NCI-H2196 (cell line): ENCODE measurements at regions not wholly inside any gene's neighbourhood (a gene's known extent, or its start where the extent isn't known, plus 50 kb on each side); places are given as distances from the start of the nearest gene placed in this dataset.
"Not testable (repeated sequence)": the region's sequence is repeated elsewhere in the genome, so short reads cannot be mapped to it uniquely, and the experiment has no call there.

Experiments used
- DNase-seq: peaks from one replicate; lab custom pipeline; 2025; ENCODE audit not compliant: unreplicated experiment; lab: John Stamatoyannopoulos, UW

DNA sequence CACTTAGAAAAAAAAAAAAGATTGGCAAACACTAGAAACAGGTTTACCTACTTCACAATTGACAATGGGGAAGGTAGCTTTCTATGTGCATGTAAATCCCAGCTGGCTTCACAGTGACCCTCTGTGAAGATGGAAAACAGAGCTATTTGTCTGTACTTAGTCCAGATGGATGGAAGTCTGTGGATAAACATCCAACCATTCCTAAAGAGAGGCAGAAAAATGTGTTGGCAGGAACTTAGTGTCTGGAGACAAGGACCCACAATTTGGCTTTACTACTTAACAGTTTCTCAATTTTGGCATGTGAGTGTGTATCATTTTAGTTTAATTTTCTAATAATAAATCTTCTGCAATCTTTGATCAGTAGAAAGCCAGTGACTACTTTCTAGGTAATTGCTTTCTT lies 154.4 kb downstream of the RAD51AP2 start:
- no peak for DNase-seq

DNA sequence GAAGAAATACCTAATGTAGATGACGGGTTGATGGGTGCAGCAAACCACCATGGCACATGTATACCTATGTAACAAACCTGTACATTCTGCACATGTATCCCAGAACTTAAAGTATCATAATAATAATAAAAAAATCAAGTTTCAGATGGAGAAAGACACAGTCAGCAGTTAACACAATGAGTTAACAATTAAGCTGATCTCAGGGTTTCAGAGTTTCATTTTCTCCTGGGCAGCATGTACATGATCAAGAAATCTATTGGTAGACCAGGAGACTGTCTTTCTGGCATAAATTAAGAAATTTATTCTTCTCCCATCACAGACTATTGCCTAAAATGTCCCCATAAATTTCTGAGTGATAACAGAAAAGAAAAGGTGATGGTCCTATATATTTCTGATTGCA lies 155.3 kb downstream of the RAD51AP2 start:
- DNase-seq: no peak

DNA sequence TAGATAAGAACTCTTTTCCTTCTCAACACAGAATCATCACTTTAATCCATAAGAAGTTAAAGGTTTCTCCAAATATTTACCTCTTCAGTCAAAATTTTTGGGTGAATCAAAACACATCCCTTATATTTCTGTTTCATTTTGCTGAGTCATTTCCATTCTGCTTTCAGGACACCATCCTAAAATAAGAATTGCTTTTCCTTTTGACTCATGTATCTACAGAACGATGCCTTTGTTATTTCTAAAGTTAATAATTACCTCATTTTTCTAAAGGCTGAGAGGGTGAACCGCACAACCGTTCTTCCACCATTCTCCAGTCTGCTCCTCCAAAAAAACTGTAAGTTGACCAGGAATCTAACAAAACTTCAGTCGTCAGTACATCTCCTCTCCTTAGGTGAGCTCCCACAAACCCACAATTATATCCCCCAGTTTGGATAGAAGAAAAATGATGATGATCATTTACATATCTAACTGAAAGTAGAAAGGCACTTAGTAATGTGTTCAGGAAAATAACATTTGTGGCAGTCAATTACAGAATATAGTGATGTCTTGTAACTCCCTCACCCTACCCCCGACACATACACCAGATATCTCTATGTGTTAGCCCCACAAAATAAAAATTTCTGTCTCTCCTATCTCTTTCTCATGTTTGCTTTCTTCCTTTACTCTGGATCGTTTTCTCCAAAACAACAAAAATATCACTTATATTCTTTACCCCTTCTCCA lies 162.5 kb downstream of the RAD51AP2 start:
- no peak for DNase-seq

DNA sequence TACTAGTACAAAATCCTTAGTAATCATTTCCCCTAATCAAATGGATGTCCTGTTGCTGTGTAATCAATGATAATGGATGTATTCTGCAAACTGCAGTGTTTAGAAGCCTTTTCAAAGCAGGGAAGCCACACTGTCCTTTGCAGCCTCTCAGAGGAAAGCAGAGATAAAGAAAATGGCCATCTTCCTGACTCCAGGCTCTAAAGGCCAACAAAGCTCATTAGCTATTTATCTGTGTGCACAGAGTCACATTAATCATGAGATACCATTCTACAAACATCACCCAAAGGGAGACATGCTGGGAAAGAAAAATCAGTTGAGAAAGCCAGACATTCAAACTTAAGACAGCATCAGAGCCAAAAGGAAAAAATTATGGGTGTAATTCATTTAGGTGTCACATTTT lies 165.0 kb downstream of the RAD51AP2 start:
- no peak for DNase-seq

DNA sequence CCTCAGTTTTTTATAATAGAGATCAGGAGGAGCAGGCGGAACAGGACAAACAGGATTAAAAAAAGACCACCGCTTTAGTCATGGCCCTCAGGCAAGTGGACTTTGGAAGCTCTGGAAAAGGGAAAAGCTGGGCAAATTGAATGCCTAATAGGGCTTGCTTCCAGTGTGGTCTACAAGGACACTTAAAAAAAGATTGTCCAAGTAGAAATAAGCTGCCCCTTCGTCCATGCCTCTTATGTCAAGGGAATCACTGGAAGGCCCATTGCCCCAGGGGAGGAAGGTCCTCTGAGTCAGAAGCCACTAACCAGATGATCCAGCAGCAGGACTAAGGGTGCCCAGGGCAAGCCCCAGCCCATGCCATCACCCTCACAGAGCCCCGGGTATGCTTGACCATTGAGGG lies 175.5 kb downstream of the RAD51AP2 start:
- not testable (repeated sequence) for DNase-seq

DNA sequence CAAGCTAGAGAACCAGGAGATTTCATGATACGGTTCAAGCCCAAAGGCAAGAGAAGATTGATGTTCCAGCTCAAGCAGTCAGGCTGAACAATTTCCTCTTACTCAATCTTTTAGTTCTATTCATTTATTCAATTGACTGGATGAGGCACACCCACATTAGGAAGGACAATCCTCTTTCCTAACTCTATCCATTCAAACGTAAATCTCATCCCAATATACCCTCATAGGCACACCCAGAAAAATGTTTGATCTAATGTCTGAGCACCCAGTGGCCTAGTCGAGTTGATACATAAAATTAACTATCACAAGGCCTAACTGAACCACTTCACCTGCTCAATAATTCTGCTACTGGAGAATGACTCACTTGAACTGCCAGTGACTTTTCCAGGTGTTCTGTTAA lies 180.7 kb downstream of the RAD51AP2 start:
- DNase-seq: no peak

DNA sequence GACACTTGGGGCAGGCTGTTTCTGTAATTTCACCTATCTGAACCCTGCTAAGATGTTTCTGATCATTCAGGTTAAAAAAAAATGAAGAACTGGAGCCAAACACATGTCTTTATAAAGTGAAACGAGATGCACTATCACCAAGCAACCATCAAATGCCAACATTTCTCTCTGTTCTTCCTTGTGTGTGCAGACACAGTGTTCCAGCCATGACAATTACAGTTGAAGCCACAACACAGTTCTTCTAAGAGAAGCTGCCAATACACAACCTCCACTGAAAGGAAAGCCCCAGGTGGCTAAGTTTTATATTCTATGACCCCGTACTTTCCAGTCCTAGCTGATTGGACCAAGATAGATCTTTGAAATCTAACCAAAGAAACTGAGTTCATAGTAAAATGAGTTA lies 181.8 kb downstream of the RAD51AP2 start:
- no peak for DNase-seq

DNA sequence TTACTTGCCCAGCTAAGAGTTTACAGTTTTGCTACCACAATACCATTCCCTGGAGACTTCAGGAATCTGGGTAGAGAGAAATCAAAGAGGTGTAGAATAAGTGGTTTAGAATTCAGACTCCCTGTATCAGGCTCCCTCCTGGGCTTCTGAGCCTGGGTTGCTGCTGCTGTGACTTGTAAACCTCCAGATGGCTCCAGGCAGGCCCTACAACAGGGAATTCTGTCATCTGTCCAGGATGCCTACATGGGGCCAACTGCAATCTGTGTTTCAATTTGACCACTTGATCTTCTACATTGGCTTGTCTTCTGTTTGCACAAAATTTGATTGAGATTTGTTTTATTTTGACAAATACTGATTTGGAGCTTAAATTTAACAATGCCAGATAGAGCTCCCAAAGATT lies 183.9 kb downstream of the RAD51AP2 start:
- no peak for DNase-seq

DNA sequence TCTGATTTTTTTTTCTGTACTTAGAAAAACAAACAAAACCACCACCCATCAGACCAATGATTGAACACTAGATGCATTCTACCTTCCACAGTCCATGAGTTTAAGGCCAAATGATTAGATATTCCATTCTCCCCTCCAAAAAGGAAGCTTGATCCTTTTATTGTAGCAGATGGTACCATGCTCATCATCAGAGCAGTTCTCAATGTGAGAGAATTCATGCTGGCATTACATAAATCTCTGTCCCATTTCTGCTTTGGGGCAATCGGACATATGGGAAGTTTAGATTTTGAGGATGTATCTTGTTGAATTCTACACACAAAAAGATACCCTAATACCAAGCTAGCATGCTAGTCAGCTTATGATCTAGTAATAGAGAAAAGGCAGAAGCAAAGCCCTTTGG lies 186.6 kb downstream of the RAD51AP2 start:
- DNase-seq: no peak

DNA sequence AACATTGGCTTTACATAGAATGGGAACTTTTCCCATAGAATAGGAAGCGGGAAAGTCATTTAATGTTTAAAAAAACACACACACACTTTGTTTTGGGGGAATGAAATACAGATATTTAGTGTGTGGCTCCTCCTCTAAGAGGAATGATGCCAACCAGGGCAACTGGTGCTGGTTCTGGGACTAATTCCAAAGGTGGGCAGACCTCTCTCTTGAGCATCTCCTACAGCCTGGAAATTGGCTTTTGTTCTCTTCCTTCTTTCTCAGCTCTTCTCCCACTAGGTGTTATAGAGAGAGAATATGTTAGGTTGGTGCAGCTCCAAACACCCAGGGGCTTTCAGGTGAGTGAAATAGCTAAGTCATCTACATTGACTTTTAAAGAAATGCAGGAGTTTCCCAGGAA lies 190.1 kb downstream of the RAD51AP2 start:
- DNase-seq: no peak

DNA sequence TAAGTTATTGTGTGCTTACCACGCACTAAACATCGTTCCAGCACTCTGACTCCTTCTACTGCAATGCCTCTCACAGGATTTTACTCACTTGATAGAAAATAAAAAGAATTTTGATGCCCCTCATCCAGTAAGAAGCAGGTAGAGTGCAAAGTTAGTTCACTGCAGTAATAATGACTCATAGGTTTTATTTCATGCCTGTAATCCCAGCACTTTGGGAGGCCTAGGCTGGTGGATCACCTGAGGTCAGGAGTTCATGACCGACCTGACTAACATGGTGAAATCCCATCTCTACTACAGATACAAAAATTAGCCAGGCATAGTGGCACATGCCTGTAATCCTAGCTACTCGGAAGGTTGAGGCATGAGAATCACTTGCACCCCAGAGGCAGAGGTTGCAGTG lies 190.6 kb downstream of the RAD51AP2 start:
- DNase-seq: no peak

DNA sequence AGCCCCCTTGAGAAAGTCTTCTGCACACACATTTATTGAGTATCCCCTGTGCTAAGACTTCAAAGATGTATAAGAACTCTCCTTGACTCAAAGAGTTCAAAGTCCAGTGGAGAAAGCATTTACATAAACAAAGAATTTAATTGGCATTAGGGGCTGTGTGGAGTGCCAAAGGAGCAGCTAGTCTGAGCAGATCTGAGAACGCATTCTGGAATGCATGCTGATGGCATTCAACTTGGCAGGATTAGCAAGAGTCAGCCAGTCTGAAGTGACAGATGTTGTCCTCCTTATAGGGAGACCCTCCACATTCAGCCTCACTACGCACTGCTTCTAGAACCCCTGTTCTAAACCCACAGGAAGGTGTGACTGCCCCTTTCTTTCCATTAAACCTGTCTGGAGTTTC lies 191.5 kb downstream of the RAD51AP2 start:
- DNase-seq: no peak

DNA sequence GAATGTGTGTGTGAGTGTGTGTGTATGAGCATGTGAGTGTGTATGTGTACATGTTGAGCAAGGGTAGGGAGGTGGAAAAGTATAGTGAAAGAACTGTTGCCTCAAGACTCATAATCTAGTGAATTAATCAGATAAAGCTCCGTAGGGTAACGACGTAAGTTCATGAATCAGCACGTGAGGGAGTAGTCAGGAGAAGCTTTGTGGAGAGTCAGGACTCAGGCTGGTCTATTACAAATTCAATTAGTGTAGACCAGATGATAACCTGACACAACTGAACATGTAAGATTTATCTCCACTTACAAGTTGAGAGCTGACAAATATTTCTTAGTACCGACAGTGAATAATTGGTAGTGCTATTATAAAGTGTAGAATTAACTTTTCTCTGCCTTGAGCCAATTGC lies 194.5 kb downstream of the RAD51AP2 start:
- DNase-seq: no peak

DNA sequence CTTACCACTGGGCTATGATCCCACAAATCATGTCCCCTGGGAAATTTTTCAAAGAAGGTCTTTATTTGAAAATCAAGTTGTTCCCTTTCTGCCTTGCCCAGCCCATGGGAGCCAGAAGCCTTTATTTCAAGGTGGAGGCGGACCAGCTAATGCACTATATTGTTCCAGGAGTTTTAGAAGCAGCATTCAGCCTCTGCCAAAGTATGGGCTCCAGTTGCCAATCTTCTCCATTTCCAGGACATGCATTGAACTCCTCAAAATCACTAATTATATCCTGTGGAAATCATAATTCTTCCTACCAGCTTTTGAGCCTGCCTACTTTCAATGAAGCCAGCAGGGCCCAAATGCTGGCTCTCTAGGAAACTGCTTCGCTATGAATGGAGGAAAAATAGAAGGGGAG lies 195.8 kb downstream of the RAD51AP2 start:
- DNase-seq: no peak

DNA sequence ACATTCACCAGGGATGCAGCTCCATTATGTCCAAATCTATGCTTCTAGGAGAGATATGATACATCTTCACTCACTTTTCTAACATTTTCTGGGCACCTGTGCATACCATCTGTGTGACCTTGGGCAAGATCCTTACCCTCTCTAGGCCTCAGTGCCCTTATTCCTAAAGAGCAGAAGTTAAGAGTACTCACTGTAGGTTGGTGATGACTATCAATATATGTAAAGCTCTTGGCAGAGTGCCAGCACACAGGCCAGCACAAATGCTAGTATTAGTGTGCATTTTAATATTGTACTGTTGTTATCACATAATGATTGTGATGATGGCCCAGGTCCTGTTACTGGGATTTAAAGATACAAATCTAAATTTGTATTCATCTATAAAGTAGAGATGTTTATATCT lies 199.2 kb downstream of the RAD51AP2 start:
- no peak for DNase-seq

DNA sequence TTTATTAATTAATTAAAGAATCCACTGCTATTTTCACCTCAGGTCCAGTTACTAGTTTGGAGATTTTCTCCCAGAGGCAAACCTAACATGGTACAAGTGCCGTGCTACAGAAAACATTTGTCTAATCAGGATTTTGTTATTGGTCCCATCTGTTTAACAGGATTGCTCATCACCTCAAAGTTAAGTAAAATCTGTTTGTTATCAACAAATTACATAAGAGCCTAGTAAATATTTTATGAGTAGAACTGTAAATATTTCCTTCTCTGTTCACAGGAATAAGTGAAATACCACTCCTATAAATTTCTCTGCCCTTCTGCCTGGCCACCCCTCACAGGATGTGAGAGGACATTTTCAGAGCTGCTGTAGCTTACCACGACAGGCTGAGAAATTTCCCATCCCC lies 200.2 kb downstream of the RAD51AP2 start:
- DNase-seq: no peak

DNA sequence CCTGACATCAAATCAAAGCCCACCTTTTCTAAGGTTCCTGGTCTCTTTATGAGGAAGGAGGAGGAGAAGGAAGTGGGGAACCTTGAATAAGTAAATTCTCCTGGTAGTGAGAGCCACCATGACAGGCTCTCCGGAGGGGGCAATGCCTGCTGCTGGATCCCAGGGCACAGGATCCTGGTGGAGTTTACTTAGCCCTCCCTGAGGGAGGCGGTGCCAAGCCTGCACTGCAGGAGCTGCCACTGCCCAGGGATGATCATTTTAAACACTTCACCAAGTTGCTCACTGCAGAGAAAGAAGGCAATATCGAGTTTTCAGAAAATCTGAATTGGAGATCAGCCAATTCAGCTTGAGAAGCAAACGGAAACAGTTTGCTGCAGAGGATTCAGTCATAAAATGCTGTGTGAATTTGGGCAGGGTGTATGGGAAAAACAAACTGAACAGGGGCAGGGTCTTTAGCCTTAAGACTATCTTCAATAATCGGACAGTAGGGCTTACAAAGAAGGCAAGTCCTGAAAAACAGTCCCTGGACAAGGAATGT lies 200.7 kb downstream of the RAD51AP2 start:
- DNase-seq: no peak

DNA sequence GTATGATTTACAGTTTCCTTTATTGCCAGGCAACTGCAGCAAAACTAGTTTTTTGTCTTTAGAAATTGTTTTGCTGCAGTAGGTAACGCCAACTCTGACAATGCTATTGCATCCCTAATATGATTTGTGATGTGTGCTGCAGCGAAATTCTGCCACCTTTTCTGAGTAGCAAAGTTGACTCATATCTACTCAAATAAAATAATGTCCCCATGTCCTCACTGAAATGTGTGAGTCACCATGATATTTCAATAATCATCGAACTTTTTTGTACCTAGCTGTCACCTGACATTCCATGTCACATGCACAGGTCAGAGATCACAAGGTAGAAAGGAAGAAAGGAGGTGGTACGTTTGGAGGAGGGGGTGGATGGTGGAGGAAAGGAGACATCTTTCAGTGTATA lies 205.0 kb downstream of the RAD51AP2 start:
- DNase-seq: no peak

DNA sequence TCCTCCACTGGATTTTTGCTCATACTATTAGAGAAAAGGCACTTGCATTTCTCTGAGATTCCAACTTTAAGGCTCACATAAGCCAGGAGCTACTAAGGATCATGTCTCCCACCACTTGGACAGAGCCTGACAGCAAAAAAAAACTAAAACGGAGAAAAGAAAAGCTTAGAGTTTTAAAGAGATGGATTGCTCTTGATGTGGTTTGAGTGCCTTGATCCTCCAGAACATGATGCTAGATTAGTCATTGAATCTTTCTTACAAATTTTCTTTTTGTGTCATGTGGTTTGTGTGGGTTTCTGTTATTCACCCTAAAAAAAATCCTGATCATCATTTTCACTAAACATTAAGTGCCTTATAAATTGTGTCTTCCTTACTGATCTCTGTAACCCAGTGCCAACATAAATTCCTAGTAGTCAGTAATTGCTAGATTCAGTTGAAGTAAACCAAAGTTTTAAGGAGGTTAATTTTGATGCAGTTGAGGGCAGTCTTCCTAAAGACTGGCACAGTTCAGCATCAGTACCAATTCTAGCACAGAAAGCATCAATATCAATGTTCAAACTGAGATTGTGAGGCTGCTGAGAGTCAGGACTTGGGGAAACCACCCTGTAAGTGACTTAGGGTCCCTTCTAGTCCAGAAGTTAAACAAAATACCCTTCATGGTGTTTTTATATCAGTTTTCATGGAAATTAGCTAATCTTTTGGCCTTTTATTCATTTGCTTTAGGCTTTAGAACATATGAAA lies 206.3 kb downstream of the RAD51AP2 start:
- DNase-seq: no peak

DNA sequence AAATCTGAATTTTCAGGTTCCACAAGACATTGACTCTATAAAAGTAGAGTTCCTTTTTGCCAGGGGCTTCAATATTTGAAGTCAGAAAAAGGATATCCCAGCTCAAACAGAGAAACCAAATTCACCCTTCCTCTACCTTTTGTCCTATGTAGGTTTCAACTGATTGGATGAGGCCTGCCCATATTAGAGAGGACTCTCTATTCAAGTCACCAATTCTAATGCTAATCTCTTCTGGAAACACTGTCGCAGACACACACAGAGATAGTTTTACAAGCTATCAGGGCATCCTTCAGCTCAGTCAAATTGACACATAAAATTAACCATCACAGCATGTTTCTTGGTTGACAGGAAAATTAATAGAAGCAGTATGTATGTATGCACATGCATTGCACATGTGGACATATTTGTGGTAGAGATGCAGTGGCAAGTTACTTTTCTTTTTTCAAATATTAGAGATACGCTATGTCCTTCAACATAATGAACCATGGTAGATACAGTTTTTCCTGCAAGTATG lies 207.1 kb downstream of the RAD51AP2 start:
- DNase-seq: no peak

DNA sequence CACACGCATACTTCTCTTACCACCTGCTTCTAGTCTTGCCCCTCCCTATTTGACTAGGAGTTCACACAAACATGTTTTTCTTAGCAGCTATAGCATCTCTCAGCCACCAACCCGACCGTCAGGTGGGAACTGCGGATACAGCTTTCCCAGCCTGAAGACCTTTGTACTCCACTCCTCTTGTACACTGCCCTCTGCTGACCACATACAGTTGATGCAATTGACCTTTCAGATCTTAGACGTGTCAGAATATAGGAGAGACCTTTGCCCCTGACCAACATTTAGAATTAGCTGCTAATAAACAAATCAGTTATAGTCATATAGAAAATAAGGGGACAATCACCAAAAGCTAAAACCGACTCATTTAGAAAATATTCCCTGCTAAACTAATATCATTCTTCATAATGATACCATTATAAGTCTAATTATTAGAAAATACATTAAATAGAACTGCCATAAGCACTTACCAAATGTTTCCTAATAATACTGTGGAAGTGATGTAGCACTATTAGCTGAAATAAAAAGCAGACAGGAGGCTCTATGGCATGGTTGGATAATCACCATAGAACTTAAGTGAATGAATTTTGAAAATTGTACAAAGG lies 208.4 kb downstream of the RAD51AP2 start:
- peak; percentile 52 for DNase-seq

DNA sequence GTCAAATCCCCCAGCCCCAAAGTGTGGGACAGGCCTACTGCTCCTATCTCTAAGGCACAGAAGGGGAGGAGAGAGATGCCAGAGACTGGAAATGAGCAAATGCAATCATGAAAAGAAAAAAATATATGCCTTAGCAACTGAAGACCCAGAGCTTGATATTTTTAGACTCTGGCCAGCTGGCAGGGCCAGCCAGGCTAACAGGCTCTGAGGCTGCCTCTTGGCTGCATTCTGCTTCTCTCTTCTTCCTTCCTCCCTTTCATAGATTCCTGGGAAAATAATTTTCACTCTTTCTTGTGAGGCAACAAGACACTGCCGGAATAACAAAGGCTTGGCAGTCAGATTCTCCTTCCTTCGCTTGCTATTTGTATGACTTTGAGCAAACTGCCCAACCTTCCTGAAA lies 209.1 kb downstream of the RAD51AP2 start:
- no peak for DNase-seq
